NCI-H2081 (cell line): ENCODE measurements at regions not wholly inside any gene's neighbourhood (a gene's known extent, or its start where the extent isn't known, plus 50 kb on each side); places are given as distances from the start of the nearest gene placed in this dataset.
"Not testable (repeated sequence)": the region's sequence is repeated elsewhere in the genome, so short reads cannot be mapped to it uniquely, and the experiment has no call there.

Experiments
- DNase-seq, 2 experiments: peaks; one replicate each; lab custom pipeline; 2025; lab: John Stamatoyannopoulos, UW

DNA sequence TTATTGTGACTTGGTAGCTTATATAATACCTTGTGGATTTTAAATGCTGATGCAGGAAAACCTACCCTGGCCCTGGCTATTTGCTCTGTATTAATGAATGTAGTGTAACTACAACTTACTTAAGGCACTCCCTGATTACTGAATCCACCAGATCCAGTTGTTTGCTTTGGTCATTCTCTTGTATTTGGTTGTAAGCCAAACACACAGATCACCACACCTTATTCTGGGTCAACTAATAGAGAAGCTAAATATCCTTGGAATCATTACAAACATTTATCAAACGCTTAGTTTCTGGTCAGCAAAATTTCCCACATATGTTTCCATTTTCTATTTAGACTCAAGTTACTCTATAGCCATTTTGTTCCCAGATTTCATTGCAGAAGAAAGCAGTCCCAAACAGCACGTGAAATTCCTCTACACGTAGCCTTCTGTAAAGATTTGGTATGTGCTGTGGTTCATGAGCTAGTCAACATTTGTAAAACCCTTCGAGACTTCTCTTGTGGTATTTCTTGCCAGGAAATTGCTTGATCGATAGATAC is 322.6 kb downstream of the MEX3B start:
- no peak for DNase-seq

- not testable (repeated sequence) for DNase-seq
These were observed 329.4 kb downstream of the MEX3B start for GRCh38 chr15:81716468-81716867.

- no peak for DNase-seq
These were observed 335.5 kb downstream of the MEX3B start for GRCh38 chr15:81710328-81710727.

DNA sequence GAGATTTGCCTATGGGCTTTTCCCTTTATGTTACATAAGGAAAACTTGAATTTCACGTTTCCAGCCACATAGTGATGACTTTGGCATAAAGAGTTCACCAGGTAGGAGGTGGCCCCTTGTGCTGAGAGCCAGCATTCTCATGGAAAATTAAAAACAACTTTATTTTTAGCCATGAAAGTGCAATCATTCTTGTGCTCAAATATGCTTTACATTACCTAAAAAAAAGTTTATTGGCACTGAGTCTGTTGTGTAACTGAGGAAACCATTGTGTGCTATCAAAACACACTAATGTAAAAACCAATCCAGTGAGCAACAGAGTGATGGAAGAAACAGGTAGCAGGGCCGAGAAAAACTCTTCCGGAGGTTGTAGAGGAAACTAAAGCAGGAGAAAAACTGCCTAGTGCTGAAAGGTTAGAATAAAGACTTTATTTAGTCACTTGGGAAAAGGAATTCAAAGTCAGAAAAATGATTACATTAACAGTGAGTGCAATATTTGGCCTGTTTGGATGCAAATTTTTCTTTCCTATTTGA is 332.9 kb upstream of the TMC3 start:
- DNase-seq: not testable (repeated sequence)

- not testable (repeated sequence) for DNase-seq
These were observed 331.7 kb upstream of the TMC3 start for GRCh38 chr15:81705727-81706126.

- no peak for DNase-seq
These were observed 312.0 kb upstream of the TMC3 start for GRCh38 chr15:81686021-81686420.

- no peak for DNase-seq
These were observed 311.2 kb upstream of the TMC3 start for GRCh38 chr15:81685237-81685636.

DNA sequence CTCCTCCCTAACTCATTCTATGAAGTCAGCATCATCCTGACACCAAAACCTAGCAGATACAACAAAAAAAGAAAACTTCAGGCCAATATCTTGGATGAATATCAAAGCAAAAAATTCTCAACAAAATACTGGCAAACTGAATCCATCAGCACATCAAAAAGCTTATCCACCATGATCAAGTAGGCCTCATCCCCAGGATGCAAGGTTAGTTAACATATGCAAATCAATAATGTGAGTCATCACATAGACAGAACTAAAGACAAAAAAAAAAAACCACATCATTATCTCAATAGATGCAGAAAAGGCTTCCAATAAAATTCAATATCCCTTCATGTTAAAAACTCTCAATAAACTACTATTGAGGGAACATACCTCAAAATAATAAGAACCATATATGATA is 306.8 kb upstream of the TMC3 start:
- no peak for DNase-seq

- no peak for DNase-seq
These were observed 292.8 kb upstream of the TMC3 start for GRCh38 chr15:81666839-81667238.

DNA sequence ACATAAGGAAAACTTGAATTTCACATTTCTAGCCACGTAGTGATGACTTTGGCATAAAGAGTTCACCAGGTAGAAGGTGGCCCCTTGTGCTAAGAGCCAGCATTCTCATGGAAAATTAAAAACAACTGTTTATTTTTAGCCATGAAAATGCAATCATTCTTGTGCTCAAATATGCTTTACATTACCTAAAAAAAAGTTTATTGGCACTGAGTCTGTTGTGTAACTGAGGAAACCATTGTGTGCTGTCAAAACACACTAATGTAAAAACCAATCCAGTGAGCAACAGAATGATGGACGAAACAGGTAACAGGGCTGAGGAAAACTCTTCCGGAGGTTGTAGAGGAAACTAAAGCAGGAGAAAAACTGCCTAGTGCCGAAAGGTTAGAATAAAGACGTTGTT is 287.0 kb upstream of the TMC3 start:
- no peak for DNase-seq

DNA sequence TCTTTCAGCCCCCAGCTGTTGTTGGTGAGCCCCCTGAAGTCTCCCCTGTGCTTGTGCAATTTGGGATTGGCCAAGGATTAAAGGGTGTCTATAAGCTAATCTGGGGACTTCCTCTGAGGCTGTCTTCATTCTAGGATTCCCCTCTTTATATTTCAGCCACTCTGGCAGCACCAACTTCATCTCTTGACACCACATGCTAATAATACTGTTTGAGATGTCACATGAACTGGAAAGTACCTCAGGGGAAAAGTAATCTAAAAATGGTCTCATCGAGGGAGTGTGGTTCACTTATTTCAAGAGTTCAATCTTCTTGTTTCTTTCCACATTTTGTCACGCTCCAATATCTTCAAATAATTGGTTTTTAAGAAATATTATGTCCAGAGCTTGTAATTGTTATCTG is 279.2 kb upstream of the TMC3 start:
- DNase-seq: no peak

DNA sequence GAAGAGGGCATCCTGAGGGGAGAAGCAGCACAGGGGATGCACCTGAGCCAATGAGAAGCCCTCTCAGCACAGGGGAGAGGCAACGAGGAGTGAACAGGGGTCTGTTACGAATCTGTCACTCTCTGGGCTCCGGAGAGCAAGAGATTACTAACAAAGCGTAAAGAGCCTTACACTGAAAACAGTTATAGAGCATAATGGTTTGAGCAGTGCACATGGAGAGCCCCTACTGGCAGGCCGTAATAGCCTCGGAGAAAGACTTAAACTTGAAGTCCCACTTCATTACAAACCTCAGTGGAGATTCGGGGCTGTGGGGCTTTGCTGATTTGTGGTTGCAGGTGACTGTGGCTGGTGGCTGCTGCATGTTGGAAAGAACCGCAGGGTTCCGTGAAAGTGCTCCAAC is 271.5 kb upstream of the TMC3 start:
- no peak for DNase-seq

DNA sequence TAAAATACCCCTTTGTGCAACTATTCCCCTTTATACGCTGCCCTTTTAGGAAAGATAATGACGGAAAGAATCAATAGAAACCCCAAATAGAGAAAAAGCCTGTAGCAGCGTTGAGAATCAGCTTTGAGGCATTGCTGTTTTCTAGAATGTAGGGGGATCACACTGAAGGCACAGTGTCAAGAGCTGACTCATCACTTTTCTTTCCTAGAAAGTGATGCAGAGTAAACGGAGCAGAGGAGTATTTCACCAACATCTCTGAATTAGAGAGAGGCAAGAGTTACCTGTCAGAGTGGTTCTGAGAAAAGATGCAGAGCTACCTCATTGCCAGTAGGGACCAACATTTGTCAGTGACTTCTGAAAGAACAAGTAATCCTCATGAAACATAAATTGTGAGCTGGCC is 269.8 kb upstream of the TMC3 start:
- DNase-seq: no peak

- DNase-seq: no peak
These were observed 268.5 kb upstream of the TMC3 start for GRCh38 chr15:81642451-81642990.

- not testable (repeated sequence) for DNase-seq
These were observed 262.1 kb upstream of the TMC3 start for GRCh38 chr15:81636064-81636463.

DNA sequence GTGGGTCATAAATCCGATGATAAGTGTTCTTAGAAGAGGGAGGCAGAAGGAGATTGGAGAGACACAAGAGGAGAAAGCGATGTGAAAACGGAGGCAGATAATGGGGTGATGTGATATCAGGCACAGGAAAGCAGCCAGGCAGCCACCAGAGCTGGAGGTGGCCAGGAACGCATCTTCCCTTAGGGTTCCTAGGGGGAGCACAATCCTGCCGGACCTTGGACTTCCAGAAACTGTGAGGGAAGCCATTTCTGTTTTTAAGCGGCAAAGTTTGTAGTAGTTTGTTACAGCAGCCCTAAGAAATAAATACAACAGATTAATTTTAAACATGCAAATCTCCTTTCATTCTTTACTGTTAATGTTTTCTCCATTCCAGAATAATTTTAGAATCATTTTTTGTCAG is 259.9 kb upstream of the TMC3 start:
- no peak for DNase-seq

DNA sequence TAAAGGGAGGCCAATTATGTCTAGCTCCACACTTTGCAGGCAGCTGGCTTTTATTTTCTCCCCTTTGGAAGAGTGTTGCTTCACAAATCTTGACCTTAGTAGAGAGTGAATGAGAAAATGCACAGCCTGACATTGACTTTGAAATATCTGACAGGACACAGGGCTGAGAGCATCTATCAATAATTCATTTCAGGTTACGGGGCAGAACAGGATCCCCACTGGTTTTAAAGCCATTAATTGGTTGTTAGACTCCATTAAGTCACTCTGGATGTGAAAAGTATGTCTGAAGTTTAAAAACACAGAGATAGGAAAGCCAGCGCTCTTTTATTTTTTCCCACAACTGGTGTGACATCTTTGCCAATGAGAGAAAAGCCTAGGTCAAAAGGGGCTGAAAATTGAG is 251.9 kb upstream of the TMC3 start:
- no peak for DNase-seq

- no peak for DNase-seq
These were observed 245.0 kb upstream of the TMC3 start for GRCh38 chr15:81619002-81619401.

- no peak for DNase-seq
These were observed 238.6 kb upstream of the TMC3 start for GRCh38 chr15:81612631-81613030.

DNA sequence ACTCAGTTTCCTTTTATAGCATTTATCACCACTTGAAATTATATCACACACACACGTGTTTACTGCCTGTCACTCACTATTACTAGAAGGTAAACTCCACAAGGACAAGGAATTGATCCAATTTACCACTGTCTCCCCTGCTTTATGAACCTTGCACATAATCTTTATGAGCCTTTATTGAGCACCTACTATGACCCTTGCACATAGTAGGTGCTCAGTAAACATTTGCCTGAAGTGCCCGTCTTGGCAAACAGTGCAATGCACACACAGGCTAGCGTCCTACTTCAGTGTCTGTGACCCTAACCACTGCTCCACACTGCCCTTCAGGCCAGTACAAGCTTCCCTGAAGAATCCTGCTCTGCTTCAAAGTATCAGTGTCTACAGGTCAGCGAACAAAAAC is 237.7 kb upstream of the TMC3 start:
- no peak for DNase-seq

GRCh38 chr15:81608309-81608829 is 234.4 kb upstream of the TMC3 start:
- no peak for DNase-seq

DNA sequence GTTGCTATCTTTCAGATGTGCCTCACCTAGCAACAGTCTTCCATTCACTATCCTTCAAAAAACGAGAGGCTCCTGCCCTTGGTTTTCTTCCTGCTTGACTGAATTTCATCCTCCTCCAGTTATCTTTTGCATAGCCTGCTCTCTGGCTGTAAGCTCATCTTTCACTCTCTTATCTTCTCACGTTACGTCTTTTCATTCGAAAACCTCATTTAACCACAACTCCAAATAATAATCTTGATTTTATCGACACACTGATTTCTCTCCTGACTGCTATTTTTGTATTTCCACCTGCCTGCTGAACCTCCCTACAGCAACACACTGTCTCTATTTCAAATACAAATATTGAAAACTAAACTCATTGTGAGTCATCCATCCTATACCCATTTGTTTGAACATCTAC is 230.7 kb upstream of the TMC3 start:
- no peak for DNase-seq

DNA sequence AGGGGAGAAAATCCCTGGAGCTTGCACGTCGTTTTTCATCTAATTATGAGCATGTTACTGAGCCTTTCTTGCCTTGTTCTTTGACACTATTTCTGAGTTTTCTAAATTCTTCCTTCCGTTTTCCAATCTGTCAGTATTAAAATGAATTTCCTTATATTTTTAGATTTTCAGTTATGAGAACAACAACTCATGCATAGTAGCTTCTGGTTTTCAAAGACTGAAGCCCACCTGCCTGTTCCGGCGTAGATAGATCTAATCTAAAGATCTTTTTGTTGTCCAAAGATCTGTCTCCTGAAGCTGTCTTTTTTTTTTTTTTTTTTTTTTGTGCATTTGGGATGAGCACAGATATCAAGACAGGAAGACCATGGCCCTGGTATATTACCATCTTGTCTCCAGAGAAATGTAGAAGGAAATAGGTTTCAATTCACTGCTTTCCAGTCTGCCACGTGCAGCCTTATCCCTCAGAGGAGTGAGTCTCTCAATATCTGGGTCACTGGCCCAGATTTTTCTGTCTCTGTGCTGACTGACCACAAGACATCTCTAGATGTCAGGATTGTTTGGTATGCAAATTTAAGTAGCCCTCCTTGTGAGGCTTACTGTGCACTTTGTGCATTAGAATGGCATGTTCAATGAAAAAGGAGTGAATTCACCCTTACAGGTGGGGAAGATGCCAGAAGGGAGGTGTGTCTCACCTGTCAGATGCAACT is 222.3 kb upstream of the TMC3 start:
- no peak for DNase-seq
